IPS-NIHi7 (cell line): ENCODE measurements at regions not wholly inside any gene's neighbourhood (a gene's known extent, or its start where the extent isn't known, plus 50 kb on each side); places are given as distances from the start of the nearest gene placed in this dataset.

Experiments
- DNase-seq: peaks from one replicate; pipeline ENCODE4 v3.0.0; 2012; ENCODE audit warnings: mixed read lengths; ENCODE audit errors: extremely low spot score

DNA sequence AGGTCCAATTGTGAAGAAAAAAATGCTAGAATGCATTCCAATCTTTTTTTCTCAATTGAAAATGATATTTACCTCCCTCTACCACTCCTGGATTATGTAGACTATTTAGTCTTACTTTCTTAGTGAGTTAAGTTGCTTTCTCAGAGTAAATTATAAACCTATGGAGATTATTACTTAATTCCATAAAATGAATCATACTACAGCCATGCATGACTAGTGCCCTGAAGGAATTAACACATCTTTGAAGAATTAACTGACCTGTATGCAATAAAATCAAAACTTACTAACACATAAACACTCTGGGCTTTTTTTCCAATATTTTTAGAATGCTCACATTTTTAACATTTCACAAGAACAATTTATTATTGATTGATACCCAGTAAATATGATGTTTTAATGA, 379.4 kb upstream of the DACH1 start:
- no peak for DNase-seq

DNA sequence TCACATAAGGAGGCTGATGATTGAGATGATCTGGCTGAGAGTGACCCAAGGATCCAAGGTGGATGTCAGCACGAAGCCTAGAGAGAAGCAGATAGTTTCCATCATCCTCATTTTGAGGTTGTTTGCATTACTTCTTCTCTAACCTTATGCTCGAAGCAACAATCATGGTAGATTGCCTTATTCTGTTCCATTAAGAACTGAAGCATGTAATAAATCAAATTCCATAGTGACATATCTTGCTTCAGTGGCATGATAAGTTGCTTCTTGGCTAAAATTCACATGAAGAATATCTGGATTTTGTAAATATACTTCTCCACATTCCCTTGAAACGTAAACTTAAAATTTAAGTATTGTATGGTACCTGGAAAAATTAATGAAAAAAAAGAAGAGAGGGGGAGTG, 377.8 kb upstream of the DACH1 start:
- no peak for DNase-seq

DNA sequence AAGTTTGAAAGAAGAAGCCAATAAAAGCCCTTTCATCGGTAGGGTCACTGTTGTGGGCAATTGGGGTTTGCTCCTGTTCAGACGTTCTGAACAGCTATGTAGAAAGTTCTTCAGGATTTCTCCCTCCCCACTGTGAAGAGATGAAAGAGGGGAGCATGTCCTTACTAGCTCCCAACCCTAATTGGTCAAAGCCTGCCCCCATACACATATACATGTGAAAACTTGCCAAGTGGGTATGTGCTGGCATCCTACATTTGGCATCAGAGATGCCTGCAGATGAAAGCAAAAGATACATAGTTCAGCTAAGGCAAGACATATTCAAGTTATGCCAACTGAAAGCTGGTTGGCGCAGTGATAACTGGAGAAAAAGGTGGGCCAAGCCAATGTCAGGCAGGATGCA, 363.1 kb upstream of the DACH1 start:
- no peak for DNase-seq

DNA sequence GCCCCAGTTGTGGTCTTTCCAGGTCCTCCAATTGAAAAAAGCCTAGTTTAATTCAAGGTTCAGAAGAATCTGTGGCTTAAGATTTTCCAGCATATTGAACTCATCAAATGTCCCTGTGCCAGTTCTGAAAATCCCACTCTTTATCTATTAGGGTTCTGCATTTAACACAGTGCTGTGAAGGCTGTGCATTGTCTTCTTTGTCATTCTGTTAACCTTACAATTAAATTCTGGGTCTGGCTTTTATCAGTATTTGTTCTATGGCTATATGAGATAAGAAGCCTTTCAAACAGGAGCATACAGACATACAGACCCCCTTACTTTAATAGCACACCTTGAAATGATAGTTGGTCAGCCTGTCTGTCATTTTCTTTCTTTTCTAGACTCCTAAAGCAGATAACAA, 362.1 kb upstream of the DACH1 start:
- DNase-seq, result no peak

DNA sequence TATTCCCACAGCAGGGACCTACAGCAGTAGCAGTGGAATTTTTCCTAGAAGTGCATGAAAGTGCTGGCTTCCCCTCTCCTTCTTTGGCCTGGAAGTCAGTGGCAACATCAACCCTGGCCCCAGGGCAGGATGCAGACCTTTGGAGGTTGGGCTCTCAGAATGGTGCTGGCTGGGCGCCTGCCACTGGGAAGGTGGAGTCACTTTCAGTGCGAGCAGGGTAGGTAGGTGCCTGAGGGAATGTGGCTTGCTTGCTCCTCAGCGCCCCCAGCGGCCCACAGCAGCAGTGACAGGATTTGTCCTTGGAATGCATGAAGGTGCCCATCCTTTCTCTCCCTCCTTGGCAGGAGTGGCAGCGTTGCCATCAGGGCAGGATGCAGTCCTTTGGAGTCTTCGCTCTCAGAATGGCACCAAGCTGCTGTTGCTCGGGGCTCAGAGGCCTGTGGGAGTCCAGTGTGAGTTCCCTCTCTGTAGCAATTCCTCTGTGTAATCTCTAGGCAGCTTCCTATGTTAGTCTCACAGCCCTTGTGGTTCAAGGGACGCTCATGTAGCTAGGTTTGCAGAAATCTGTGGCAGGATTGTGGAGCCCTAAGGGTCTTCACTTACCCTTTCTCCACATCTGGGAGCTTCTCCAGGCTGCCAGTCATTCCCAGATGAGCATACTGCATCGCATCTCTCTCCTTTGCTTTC, 354.4 kb upstream of the DACH1 start:
- peak; percentile 88 for DNase-seq

DNA sequence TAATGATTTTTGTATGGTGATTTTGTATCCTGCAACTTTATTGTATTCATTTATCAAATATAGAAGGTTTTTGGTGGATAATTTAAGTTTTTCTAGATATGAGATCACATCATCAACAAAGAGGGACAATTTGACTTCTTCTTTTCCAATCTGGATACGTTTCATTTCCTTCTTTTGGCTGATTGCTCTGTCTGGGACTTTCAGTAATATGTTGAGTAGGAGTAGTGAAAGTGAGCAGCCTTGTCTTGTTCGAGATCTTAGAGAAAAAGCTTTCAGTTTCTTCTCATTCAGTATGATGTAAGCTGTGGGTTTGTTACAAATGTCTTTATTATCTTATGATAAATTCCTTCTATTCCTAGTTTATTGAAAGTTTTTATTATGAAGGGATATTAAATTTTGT, 352.0 kb upstream of the DACH1 start:
- no peak for DNase-seq

DNA sequence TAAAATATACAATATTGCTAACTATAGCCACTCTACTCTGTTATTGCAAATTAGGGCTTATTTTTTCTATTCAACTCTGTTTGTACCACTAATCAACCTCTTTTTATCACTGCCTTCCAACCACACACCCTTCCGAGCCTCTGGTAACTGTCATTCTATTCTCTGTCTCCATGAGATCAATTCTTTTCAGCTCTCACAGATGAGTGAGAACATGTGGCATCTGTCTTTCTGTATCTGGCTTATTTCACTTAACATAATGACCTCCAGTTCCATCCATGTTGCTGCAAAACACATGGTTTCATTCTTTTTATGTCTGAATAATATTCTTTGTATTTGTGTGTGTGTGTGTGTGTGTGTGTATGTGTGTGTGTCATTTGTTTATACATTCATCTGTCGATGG, 350.1 kb upstream of the DACH1 start:
- no peak for DNase-seq

DNA sequence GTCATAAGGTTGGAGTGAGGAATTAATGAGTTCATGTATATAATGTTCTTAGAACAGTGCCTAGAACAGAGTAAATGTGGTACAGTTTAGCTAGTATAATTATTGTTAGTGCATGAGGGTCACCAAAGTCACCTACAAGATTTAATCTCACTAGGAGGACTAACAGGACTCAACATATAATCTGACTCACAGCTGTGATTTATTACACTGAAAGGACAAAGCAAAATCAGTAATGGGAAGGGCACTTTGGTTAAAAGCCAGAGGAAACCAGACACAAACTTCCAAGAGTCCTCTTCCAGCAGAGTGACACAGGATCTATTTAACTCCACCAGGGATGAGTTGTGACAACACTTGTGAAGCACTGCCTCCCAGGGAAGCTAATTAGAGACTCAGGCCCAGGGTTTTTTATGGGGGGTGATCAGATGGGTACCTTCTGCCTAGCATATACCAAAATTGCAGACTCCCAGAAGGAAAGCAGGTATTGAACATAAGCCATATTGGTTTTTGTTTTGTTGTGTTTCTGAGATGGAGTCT, 341.2 kb upstream of the DACH1 start:
- DNase-seq, result no peak

DNA sequence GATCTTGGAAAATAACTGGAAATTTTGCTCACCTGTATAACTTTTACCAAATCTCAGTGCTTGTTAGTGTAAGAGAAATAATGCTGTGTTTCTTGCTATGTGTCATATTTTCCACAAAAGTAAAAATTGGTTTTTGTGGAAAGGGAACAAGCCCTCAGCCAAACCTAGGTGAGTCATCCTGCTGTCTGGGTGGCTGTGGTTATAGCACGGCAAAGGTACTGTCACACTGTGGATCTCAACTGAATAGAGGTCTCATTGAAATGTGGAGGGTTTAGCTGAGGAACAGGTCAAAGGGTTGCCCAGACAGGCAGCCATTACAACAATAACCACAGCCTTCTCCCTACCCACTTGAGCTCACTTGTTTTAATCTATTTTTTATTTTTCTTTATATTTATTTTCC, 338.8 kb upstream of the DACH1 start:
- DNase-seq, result no peak

DNA sequence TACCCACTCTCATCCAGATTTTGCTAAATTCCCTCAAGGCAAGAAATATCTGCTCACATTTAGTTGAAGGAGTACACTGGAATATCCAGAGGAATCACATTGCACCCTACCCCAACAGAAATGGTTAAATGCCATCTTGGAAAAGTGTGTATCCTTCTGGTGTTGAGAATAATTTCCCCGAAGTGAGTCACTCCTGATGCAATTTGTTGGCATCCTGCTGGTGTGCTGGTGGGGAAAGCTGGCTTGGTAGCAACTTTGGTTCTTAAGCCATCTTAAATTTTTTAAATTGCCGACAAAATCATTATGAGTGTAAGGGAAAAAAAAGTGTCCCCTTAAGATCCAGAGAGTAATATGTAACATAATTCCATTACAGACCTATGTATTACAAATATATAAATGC, 337.3 kb upstream of the DACH1 start:
- no peak for DNase-seq

DNA sequence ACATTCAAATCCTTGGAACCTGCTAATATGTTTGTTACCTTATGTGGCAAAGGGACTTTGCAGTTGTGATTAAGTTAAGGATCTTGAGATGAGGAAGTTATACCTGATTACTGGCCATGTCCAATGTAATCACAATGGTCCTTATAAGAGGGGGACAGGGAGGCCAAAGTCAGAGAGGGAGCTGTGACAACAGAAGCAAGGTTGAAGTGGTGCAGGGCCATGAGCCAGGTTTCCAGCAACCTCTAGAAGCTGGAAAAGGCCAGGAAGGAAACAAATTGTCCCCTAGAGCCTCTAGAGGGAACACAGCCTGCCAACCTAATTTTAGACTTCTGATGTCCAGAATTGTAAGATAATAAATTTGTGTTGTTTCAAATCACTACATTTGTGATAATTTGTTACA, 334.7 kb upstream of the DACH1 start:
- DNase-seq, result no peak

DNA sequence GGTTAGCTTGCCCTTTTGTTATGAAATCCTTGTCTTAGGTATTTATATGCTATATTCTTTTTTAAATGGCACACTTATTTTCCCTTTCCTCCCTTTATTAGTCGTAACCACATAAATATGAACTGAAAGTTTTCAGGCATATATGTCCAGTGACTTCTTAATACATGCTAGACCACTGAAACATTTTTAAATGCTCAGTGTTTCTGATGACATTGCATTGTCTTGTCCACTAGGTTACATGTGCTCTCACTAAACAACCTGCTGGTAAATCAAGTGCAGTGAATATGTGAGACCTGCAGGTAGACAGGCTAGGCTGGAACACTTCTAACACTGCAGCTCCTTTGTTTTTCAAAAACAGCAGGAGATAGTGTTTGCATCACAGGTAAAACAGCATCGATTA, 332.6 kb upstream of the DACH1 start:
- no peak for DNase-seq

DNA sequence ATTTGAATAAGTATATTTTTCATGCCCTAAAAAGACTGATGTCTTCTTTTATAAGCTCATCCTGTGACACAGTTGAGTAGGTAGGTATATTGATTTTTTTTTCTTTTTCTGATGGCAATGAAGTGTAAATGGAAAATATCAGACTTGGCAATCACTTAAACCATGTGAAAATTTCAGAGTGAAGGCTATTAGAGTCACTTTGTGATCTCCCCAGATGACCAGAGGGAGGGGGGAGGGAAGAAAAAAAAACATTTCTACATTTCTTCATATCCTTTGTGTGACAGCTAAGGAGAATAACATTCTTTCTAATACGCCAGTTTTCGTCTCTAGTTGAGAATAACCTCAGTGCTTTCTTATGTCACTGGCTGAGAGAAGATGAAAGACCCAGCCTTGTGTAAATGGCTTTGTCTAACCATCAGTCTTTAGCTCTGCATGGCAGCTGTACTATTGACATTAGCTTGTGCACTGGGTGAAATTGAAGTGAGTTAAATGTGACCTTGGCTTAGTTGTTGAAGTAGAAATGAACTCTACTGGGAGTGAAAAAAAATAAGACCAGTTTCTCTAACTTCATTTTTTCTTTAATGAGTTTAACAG, 332.1 kb upstream of the DACH1 start:
- DNase-seq, result no peak

DNA sequence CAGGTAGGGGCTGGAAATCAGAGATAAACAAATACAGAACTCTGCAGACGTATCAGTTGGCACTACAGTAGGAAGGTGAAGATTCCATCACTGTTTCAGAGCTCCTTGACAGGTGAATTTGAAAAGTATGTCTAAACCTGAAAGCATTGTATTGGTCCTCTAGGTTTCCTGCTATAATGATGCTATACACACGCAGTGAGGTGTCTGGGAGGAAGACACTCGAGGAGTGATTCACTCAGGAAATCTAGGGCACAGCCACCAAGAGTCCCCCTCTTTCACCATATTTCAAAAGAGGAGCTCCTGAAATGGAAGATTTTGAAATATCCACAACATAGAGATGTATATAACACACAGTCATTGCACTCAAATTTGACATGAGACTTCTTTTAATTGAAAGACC, 331.0 kb upstream of the DACH1 start:
- no peak for DNase-seq

DNA sequence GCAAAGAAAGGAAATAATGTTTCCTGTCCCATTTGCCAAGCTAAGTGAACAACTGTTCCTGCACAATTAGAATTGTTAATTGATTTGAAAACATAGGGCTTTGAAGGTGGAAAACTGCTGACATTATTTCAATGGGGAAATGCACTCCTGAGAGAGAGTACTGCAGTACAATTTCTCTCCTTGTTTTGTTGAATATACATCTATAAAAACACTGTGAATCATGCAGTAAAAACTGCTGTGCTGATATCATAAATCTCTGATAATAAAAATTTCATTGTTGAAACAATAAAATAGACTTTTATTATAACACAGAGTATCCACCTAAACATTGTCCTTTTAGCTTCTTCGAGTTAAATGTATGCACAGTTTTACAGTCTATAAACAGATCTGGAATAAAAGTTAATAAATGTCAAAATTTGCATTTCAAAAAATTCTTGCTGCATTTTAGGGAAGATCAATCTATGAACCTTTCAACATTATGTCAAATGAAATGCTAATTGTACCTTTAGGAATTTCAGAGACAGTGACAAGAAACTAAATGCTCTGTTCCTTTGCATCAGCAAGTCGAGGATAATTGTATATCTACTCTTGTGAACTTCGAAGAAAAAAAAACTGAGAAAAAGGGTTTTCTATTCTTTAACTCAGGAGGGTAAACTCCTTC, 328.2 kb upstream of the DACH1 start:
- no peak for DNase-seq

DNA sequence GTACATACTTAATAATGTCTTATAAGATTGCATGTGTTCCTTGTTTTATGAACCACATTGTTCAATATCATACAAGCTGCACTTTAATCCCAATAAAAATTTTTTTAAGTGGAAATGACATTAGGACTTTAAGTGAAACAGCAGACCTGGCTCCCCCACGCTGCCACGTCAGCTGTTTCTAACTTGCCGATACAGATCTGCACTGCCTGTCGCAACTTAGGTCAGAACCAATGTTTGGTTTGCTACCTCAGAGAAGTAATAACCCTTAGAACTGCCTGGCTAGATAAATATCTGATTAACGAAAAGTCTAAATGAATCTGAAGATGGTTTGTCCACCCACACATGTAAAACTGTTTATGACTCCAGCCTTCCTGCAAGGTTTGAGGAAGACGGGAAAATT, 327.5 kb upstream of the DACH1 start:
- DNase-seq, result no peak

DNA sequence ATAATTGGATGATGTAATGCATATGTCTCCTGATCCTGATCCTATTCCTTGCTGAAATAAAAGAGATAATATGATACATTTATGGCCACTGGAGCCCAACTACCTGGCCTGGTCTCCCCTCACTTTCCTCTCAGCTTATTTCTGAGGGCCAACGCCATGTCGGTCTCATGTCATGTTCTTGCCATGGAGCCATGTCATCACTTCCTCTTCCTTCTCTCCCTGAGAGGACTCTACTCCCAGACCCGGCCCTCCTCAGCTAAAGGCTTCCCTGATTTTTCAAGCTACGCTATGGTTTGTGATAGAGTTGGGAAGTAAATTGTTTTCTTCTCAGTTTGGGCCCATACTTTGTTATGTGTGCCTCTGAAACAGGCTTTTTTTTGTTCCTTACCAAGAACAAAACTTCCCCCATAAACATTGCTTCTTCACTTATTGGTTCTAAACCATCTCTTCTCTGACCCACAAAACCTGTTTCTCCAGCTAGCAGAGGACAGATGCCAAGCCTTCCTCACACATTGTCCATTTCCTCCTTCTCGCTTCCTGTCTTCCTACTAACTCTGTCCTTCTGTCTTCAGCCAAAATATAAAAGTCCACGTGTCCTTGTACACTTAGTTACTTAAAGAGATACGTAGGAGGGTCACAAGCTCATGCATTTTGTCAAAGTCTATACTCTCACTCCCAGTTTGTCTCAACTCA, 319.9 kb upstream of the DACH1 start:
- DNase-seq, result no peak

DNA sequence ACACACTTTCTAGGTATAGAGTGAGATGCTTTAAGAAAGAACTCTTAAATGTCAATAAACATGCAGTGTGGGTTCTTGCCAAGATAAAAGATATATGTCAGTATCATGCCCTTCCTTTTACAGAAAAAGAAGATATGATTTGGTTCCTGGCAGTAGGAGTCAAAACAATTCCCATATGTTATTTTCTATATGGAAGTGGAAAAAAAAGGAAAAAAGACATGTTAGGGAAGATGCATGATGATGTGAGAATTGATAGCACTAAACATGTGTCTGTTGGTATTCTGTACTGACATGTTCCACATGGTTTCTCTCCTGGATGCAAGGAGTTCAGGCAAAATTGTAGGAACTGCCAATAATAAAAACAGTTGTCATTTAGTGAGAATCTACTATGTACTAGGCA, 318.8 kb upstream of the DACH1 start:
- no peak for DNase-seq

DNA sequence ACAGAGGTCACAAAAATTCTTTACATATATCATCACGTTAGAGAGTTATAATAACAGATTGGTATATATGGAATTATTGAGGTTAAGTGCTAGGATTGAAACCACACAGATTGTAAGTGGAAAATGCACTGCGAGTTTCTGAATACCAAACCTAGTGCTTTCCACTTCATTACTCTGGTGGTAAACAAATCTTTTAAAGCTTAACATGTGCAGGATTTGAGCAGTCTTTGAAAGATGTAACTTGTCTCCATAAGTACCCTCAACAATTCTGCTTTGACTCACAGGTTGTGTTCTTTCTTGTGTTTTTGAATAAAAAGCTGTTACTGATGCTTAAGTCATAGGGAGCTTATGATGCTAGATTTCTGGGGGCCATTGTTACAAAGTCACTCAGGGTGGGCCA, 314.7 kb upstream of the DACH1 start:
- DNase-seq, result no peak

DNA sequence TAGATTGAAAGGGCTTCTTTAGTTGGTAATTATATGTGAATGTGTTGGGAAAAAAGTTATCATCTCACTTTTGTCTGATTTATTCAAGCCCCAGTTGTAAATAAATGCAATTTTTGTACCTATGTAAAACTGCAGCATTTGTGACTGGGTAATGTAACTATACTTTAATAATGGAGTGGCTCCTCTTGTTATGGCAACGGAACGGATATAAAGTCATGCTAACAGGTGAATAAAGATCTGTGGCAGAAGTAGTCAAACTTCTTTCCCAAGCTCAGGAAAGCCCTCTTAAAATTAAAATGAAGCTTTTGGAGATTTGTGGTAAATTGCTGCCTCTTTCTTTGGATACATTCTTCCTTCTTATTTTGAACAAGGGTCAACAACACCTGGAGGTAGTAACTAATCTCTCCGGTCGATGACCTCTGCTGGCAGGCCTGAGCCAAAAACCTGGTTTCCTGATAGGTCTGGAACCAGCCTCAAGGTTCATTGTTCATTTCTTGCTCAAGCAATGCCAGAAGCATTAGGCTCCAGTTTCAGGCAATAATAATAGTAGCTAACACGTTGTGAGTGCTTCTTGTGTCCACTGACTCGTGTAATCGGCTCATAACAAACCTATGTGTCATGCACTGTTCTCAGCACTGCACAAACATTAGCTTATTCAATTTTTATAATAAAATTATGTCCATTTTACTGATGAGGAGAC, 313.4 kb upstream of the DACH1 start:
- peak; percentile 22 for DNase-seq

DNA sequence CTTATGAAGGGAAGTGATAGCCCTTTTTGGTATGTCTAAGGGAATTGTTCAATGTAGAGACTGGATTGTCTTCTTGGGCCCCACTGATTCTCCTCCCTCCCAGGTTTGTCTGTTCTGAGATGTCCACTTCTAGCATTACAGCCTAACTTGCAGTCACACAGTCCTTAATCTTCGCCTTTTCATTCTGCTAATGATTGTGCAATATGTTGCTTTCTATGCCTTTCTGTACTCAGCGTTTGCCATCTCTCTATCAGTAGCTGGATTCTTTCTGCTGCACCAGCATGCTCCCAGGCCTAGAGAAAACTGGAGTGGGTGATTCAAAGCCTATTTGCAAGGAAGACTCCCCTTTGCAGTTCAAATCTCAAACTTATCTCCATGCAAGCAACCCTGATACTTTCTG, 307.5 kb upstream of the DACH1 start:
- no peak for DNase-seq

DNA sequence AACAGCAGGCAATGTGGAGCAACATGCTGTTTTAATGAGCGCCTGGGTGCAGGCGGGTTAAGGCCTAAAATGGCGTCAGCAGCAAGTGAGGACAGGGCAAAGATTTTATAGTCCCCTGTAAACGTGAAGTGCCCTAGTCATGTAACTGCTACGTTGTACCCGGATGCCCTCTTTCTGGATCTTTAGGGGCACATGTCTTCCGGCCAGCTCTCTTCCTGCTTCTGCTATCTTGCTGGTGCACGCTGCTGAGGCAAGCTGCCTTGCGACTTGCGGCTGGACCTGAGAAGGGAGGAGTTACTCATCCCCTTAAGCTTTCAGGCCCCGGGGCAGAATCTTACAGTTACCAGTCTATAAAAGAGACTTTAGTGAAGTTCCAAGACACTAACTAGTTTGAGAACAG, 303.6 kb upstream of the DACH1 start:
- DNase-seq, result no peak
